SK-N-SH treated with all-trans-retinoic acid at 6 μM for 48 hours (cell line): ENCODE measurements at regions not wholly inside any gene's neighbourhood (a gene's known extent, or its start where the extent isn't known, plus 50 kb on each side); places are given as distances from the start of the nearest gene placed in this dataset.

Experiments
- CSDC2 ChIP-seq: fragments of 250-450 bp; sonication (Bioruptor Pico); IDR thresholded peaks from 2 replicates; pipeline ENCODE4 v1.5.0; 2020; ENCODE audit warnings: mild to moderate bottlenecking, moderate library complexity
- RARB ChIP-seq: fragments of 250-450 bp; sonication (Bioruptor Pico); IDR thresholded peaks from 2 replicates; pipeline ENCODE4 v1.8.0; 2021; ENCODE audit warnings: mild to moderate bottlenecking, moderate library complexity
- SNAI2 ChIP-seq: fragments of 250-450 bp; sonication (Bioruptor Pico); IDR thresholded peaks from 2 replicates; pipeline ENCODE4 v1.5.0; 2020; ENCODE audit warnings: mild to moderate bottlenecking, moderate library complexity
- ZFP3 ChIP-seq: fragments of 250-450 bp; sonication (Bioruptor Pico); IDR thresholded peaks from 2 replicates; pipeline ENCODE4 v1.5.0; 2020; ENCODE audit warnings: mild to moderate bottlenecking, moderate library complexity
- ZFP30 ChIP-seq: fragments of 450-650 bp; formaldehyde crosslinking; IDR thresholded peaks from 2 replicates; pipeline ENCODE4 v1.5.0; 2022; ENCODE audit warnings: mild to moderate bottlenecking, moderate library complexity
- TF ChIP-seq, protein P1 (sequence below): fragments of 250-450 bp; sonication (Bioruptor Pico); IDR thresholded peaks from 2 replicates; pipeline ENCODE4 v1.5.1; 2020; ENCODE audit warnings: low read depth, mild to moderate bottlenecking, moderate library complexity
- TF ChIP-seq, protein P2 (sequence below): fragments of 250-450 bp; sonication (Bioruptor Pico); IDR thresholded peaks from 2 replicates; pipeline ENCODE4 v1.8.0; 2020; ENCODE audit warnings: mild to moderate bottlenecking, moderate library complexity, borderline replicate concordance

DNA sequence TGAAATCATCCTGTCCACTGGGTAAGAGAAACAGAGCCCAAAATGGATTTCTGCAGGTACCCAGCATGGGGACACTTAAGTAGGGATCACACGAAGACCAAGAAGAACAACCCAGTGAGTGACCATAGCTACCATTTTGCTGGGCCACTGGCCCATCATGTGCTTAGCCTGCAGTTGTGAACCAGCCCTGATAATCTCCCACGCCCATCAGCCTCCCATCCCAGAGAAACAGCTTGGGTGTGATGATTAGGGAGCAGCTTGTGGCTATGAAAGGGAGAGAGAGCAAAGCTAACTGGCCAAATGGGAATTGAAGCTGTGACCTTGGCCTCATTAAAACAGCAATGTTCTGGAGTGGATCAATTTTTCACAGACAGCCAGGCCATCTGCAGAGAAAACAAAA lies 138.5 kb downstream of the SLC24A2 start:
- TF ChIP-seq, protein P1, sequence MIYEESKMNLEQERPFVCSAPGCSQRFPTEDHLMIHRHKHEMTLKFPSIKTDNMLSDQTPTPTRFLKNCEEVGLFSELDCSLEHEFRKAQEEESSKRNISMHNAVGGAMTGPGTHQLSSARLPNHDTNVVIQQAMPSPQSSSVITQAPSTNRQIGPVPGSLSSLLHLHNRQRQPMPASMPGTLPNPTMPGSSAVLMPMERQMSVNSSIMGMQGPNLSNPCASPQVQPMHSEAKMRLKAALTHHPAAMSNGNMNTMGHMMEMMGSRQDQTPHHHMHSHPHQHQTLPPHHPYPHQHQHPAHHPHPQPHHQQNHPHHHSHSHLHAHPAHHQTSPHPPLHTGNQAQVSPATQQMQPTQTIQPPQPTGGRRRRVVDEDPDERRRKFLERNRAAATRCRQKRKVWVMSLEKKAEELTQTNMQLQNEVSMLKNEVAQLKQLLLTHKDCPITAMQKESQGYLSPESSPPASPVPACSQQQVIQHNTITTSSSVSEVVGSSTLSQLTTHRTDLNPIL (CRISPR knock-in tag), result no peak
- TF ChIP-seq SNAI2 (CRISPR knock-in tag) (no peak), ZFP3 (no peak), ZFP30 (CRISPR knock-in tag) (no peak), RARB (no peak), CSDC2 (CRISPR knock-in tag) (no peak)
- TF ChIP-seq, protein P2, sequence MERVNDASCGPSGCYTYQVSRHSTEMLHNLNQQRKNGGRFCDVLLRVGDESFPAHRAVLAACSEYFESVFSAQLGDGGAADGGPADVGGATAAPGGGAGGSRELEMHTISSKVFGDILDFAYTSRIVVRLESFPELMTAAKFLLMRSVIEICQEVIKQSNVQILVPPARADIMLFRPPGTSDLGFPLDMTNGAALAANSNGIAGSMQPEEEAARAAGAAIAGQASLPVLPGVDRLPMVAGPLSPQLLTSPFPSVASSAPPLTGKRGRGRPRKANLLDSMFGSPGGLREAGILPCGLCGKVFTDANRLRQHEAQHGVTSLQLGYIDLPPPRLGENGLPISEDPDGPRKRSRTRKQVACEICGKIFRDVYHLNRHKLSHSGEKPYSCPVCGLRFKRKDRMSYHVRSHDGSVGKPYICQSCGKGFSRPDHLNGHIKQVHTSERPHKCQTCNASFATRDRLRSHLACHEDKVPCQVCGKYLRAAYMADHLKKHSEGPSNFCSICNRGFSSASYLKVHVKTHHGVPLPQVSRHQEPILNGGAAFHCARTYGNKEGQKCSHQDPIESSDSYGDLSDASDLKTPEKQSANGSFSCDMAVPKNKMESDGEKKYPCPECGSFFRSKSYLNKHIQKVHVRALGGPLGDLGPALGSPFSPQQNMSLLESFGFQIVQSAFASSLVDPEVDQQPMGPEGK (CRISPR knock-in tag), result no peak
